Neutrophil (primary cell): ENCODE measurements at regions not wholly inside any gene's neighbourhood (a gene's known extent, or its start where the extent isn't known, plus 50 kb on each side); places are given as distances from the start of the nearest gene placed in this dataset.

ENCODE experiments used
- H3K27ac ChIP-seq: fragments of 200-600 bp; sonication (generic); 2 replicates; pipeline ENCODE4 v1.5.1; 2016; ENCODE audit warnings: mild to moderate bottlenecking, moderate library complexity
- H3K27me3 ChIP-seq: fragments of 200-600 bp; sonication (generic); 2 replicates; pipeline ENCODE4 v1.6.0; 2016; ENCODE audit warnings: mild to moderate bottlenecking
- H3K36me3 ChIP-seq: fragments of 200-600 bp; sonication (generic); 2 replicates; pipeline ENCODE4 v1.5.1; 2017
- H3K4me1 ChIP-seq, 2 experiments: fragments of 200-600 bp in 1 of 2; sonication (generic) in 1 of 2; 1 replicate in 1 of 2; 2 replicates in 1 of 2; pipeline versions ENCODE4 v1.5.1 to v1.6.1; 2013 to 2016; ENCODE audit warnings: low read depth in 1 of 2, low read length in 1 of 2, mild to moderate bottlenecking in 1 of 2, moderate library complexity in 1 of 2; ENCODE audit not compliant: control insufficient read depth in 1 of 2, insufficient read depth in 1 of 2
- H3K4me3 ChIP-seq, 2 experiments: fragments of 200-600 bp in 1 of 2; sonication (generic) in 1 of 2; 1 replicate in 1 of 2; 2 replicates in 1 of 2; pipeline ENCODE4 v1.5.1; 2013 to 2016; ENCODE audit warnings: low read depth in 1 of 2, low read length in 1 of 2, mild to moderate bottlenecking in 1 of 2, moderate library complexity in 1 of 2
- H3K9me3 ChIP-seq: fragments of 200-600 bp; sonication (generic); 2 replicates; pipeline ENCODE4 v1.5.1; 2016
- TF ChIP-seq, protein P1 (sequence below): fragments of 200-600 bp; sonication (generic); IDR thresholded peaks from 2 replicates; pipeline ENCODE4 v1.5.1; 2016; ENCODE audit warnings: antibody characterized with exemption

- Histone ChIP-seq H3K27me3 (no peaks in the 10 kb centered on the region), H3K4me1 (no peaks in the 10 kb centered on the region), H3K36me3 (no peaks in the 10 kb centered on the region), H3K9me3 (no peaks in the 10 kb centered on the region), H3K27ac (no peak overlapping the region), H3K4me3 (no peak overlapping the region)
- TF ChIP-seq, protein P1, sequence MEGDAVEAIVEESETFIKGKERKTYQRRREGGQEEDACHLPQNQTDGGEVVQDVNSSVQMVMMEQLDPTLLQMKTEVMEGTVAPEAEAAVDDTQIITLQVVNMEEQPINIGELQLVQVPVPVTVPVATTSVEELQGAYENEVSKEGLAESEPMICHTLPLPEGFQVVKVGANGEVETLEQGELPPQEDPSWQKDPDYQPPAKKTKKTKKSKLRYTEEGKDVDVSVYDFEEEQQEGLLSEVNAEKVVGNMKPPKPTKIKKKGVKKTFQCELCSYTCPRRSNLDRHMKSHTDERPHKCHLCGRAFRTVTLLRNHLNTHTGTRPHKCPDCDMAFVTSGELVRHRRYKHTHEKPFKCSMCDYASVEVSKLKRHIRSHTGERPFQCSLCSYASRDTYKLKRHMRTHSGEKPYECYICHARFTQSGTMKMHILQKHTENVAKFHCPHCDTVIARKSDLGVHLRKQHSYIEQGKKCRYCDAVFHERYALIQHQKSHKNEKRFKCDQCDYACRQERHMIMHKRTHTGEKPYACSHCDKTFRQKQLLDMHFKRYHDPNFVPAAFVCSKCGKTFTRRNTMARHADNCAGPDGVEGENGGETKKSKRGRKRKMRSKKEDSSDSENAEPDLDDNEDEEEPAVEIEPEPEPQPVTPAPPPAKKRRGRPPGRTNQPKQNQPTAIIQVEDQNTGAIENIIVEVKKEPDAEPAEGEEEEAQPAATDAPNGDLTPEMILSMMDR = no peak
Measured at GRCh38 chr6:16057446-16057845, 71.4 kb upstream of the MYLIP start.

GRCh38 chr6:16056263-16056870 lies 72.5 kb upstream of the MYLIP start:
- Histone ChIP-seq H3K4me3 (no peak overlapping the region), H3K27ac (no peak overlapping the region), H3K27me3 (no peaks in the 10 kb centered on the region), H3K36me3 (no peaks in the 10 kb centered on the region), H3K9me3 (no peaks in the 10 kb centered on the region), H3K4me1 (no peaks in the 10 kb centered on the region)
- TF ChIP-seq, protein P1 = no peak

GRCh38 chr6:16055852-16056251 lies 73.0 kb upstream of the MYLIP start:
- Histone ChIP-seq H3K36me3 (no peaks in the 10 kb centered on the region), H3K4me1 (no peaks in the 10 kb centered on the region), H3K27me3 (no peaks in the 10 kb centered on the region), H3K27ac (no peak overlapping the region), H3K4me3 (no peak overlapping the region), H3K9me3 (no peaks in the 10 kb centered on the region)
- TF ChIP-seq, protein P1 = no peak

GRCh38 chr6:16049168-16049567 lies 79.7 kb upstream of the MYLIP start:
- Histone ChIP-seq H3K27me3 (no peaks in the 10 kb centered on the region), H3K9me3 (no peaks in the 10 kb centered on the region), H3K36me3 (no peaks in the 10 kb centered on the region), H3K4me1 (no peaks in the 10 kb centered on the region), H3K4me3 (no peak overlapping the region), H3K27ac (no peak overlapping the region)
- TF ChIP-seq, protein P1 = no peak

DNA sequence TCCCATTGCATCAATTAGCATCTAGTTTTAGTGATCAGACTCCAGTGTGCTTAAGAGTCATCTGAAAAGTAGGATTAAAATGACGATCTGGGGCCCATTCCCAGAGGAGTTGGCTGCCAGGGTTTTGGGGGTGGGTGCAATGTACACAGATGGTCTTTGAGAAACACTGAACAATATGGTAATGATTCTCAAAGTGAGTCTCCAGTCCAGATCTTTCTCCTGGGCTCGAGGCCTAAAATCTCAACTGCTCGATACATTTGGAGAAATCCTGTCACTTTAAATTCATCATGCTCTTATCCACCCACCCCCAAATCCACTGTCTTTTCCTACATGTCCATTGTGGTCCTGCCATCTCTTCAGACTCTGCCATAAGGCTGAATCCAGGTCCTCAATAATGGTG lies 80.7 kb upstream of the MYLIP start:
- H3K27ac ChIP-seq = no peak overlapping the region
- no peaks in the 10 kb centered on the region for H3K9me3 ChIP-seq
- TF ChIP-seq, protein P1 = no peak
- H3K4me1 ChIP-seq = no peaks in the 10 kb centered on the region
- H3K27me3 ChIP-seq = no peaks in the 10 kb centered on the region
- H3K4me3 ChIP-seq = no peak overlapping the region
- no peaks in the 10 kb centered on the region for H3K36me3 ChIP-seq
